NCI-H2171 (cell line): ENCODE measurements at regions not wholly inside any gene's neighbourhood (a gene's known extent, or its start where the extent isn't known, plus 50 kb on each side); places are given as distances from the start of the nearest gene placed in this dataset.

Experiments used
- DNase-seq: peaks from one replicate; lab custom pipeline; 2025; lab: John Stamatoyannopoulos, UW

DNA sequence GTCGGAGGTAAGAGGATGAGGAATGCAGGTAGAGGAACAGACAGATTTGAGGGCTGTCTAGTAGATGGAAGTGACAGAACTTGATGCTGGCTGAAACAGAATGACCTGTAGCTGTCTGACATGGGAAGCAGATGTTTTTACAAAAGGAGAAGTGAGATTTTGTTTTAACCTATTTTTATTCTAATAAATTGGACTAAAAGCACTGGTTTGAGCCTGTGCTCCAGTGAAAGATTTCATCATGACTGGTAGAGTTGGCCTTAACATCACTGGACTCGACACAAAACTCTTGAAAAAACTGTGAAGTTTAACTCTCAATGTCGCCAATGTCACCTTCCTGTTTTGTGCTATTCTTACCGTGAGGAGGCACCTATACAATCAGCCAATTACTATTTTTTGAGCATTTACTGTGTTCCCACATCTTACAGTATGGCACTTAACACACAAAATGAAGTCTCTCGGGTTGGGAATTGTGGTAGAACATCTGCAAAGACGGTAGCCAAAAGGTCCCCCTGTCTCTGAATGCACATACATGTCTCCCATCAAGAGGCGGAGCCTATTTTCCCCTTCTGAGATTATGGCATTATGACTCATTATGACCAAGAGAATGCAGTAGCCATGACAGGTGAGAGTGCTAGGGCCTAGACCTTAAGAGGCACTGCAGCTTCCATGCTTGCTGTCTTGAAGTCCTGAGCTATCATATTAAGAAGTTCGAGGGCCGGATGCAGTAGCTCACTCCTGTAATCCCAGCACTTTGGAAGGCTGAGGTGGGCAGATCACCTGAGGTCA is 93.2 kb downstream of the FOXF2 start:
- no peak for DNase-seq

DNA sequence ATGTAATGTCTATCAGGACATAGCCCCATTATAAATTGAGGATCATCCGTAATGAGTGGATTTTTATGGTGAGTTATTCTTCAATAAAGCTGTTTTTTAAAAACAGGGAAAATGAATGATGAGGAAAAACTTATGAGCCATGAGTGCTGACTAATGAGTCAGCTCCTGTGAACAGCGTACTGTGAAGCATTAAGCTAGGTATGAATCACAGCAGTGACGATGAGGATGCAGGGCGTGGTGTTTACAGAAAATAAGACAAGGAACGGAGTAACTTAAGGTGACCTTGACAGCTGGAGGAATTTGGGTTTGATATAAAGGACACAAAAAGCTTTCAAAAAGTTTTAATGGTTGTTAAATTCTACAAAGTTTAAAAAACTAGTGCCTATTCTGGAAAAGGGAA is 96.3 kb downstream of the FOXF2 start:
- no peak for DNase-seq

DNA sequence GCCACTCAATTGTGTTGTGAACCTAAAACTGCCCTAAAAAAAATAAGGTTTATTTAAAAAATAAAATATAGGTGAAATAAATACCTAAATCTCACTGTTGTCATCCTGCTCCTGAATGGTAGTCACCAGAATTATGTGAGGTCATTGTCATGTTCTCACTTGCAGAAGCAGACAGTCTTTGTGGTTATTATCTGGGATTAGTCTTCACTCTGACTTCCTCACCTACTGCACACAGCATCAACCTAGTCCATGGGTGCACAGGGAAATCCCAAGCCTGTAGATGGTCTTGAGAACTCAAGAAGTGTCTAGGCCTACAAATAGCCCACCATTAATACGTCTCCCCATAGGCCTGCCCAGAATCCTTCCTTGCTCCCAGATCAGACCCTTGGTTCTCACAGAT is 97.0 kb downstream of the FOXF2 start:
- no peak for DNase-seq

DNA sequence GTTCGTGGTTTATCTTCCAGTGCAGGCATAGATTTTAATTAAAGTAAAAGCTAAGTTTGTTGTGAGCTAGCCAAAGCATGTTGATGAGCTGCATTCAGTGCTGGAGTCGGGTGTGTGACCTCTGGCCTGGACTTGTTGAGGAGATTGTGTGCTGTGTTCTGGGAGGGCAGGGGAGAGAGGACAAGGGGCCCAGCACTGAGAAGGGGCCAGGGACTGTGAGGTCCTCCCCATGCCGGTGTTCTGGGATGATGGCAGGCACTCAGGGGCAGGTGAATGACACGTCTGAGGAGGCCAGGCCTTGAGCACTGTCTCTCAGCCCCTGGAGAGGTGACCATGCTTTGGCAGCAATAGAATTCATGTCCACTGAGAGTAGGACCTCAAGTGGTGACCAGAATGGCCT is 97.9 kb downstream of the FOXF2 start:
- DNase-seq, result no peak

DNA sequence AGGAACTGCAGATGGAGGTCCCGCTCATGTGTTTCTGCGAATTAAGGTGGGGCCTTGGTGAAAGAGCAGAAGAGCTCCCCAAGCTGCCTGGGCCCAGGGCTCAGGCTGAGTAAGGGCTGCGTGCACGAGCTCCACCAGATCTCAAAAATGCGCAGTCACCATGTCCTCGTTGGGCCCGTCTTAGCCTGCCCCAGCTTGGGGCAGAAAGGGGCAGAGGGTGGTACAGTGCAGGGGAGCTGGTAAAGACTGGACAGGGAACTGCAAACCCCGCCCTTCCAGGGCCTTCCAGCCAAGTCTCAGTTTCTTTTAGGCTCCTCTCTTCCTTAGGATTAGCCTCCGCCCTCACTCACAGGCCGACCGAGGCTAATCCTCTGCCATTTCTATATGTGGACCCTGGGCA is 101.6 kb downstream of the FOXF2 start:
- DNase-seq, result no peak

DNA sequence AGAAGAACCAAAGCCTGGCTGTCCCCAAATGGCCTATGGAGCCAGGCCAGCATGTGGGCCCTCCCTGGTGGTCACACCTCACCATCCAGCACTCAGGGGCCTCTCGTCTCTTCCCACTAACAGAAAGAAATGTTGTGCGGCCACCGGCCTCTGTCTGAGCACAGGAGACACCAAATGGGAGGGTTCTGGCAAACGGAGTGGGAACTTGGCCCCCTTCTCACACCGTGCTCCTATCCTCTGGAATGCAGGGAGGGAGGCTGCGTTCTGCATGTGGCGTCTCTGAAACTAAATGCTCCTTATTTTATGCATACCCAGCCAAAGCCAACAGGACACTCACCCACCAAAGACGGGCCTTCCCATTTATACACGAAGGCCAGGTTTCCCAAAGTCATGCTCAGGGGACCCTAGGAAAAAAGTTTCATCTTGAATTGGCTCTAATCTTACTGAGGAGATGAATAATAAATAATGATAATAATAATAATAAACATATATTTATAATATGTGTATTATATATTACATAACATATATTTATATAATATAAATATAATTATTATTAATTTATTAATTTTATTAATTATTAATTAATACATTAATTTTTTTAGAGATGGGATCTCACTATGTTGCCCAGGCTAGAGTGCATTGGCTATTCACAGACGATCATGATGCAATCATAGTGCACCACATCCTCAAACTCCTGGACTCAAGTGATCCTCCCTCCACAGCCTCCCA is 102.4 kb downstream of the FOXF2 start:
- DNase-seq, result no peak

DNA sequence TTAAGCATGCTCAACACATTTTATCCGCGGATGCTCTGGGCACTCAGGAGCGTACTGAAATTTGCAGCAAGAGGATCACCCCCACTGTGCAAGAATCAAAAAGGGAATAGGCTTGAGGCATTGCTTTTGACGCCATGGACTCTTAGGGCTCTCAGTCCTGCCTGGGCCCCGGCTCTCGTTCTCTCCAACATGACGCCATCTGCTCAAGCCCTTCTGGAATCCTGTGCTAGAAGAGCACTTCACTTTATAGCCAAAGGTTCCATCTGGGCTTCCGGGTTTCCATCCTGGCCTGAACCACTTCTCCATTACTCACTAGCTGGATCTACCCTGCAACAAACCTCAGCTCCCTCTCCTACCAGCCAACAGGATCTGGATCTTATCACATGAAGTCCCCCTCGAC is 105.3 kb downstream of the FOXF2 start:
- peak; percentile 9 for DNase-seq

DNA sequence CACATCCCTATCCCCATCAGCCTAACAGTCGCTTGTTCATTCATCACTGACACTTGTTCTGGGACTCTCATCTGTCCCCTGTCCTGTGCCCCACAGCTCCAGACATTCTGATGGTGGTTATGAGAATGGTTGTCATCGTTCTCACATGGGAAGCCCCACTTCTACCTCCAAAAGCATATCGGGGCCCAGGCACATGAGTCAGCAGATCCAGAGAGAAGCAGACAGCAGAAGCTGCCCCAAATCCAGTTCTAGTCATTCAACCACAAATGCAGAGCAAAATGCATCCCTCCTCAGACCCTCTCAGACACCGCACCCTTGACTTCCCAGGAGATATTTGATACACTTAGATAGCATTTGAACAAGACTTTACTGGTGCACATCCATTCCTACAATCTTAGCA is 106.0 kb downstream of the FOXF2 start:
- no peak for DNase-seq

DNA sequence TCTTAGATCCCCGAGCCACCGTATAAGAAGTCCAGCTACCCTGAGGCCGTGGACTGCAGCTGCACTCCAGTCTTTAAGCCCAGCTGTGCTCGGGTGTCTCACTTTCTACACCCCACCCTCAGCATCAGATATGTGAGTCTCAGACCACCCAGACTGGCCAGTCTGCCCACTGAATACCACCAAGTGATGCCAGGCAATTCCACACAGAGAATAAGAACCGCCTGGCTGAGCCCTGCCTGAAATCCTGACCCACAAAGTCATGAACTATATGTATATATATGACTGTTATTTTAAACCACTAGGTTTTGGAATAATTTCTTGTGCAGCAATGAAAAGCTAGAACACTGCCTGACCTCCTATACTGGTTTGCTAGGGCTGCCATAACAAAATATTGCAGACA is 106.7 kb downstream of the FOXF2 start:
- no peak for DNase-seq

DNA sequence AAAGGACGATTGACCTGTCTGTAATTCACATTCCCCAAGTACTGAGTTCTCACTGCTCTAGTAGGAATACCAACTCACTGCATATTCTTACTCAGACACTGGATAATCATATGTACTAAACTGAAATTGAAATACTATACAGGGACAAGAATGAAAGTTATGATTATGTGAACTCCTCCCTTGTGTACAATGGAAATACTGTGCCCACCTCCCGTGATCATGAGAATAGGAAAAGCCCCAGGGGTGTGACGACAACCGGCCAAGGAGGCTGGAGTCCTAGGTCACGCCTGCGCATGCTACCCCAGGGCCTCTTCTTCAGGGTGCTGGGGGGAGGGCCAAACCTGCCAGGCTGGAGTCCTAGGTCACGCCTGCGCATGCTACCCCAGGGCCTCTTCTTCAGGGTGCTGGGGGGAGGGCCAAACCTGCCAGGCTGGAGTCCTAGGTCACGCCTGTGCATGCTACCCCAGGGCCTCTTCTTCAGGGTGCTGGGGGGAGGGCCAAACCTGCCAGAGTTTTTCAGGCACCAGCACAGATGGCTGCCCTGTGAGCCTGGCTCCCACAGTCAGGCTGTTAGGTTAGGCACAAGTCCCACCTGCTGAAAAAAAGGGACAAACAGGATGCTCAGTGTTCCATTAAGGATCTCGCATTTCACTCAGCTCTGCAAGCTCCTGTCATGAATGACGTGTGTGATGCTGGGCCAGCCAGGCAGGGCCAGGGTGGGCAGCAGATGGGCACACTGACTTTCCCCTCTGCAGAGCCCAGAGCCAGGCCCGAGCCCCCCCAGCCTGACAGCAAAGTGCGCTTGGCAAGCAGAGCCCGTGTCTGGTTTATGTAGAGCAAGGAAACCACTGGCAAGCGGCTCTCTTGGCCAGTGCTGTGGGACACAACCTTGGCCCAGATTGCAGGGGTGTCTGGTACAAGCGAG is 107.7 kb downstream of the FOXF2 start:
- peak; percentile 92 for DNase-seq

DNA sequence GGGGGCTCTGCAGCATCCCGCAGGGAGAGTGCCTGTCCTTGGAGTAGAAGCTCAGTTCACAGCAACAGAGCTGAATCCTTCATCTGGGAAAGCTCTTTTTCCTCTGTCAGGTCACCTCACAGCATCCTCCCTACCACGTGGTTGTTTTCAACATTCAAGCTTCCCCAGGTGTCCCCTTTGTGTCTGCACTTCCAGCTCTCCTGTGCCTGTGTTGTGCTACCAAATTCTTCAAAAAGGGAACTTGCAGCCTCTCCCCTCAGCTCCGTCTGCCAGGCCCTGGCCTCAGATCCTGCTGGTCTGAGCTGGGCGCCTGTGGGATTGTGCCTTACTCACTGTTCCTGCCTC is 108.4 kb downstream of the FOXF2 start:
- peak; percentile 29 for DNase-seq

DNA sequence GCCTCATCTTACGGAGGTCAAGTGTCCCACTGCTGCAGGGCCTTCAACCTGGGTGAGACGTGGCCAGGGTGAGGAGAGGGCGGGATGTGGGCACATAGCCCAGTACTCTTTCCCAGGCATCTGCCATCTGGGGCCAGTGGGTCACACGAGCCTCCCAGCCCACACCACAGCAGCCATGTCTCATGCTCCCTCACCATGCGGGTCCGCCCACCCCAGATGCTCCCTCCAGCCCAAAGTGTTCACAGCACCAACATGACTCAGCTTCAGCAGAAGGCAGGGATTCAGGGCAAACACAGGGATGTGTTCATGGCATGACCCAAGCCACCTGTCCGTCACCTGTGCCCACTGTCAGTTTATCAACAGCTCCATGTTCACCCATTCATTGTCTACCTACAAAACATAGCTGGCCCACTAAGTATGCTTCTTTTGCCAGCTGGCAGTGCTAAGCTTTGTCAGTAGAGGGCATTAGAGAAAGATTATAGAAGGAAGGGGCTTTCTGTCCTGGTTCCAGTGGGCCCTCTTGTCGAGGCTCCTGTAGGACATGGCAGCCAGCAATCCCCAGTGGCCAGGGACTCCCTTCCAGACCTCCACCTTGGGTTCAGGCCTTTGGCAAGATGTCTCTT is 109.2 kb downstream of the FOXF2 start:
- DNase-seq, result peak; percentile 17

DNA sequence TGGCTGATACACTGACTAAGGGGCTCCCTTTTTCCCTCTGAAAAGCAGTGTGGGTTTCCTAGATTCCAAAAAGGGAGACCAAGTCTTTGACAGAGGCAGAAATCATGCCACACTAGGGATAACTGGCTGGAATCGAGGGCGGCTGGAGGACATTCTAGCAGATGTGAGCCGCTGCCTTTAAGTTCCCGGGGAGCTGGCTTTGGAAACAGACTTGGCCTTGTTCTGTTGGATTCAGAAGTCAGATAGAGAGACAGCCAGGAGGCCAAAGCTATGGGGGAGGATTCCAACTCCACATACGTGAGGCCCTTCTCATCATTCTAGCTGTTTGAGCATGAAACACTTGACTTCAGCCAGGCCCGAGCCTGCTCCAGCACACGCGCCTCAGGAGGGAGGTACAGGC is 109.9 kb upstream of the FOXC1 start:
- DNase-seq, result no peak

DNA sequence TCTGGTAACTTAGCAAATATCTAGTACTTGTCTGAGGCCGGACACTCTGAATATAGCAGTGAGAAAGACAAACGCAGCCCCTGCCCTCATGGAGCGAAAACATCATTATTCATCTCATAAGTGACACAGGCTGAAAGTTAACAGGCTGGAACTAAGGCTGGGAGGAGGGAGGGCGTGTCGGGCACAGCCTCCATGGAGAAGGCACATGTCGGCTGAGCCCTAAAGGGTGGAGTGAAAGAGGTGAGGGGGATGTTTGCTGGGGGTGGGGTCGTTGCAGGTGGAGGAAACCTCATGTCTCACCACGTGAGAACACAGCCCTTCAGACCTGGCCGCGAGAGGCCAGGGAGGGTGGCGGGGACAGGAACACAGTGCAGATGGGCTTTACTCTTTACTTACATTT is 108.8 kb upstream of the FOXC1 start:
- DNase-seq, result no peak

DNA sequence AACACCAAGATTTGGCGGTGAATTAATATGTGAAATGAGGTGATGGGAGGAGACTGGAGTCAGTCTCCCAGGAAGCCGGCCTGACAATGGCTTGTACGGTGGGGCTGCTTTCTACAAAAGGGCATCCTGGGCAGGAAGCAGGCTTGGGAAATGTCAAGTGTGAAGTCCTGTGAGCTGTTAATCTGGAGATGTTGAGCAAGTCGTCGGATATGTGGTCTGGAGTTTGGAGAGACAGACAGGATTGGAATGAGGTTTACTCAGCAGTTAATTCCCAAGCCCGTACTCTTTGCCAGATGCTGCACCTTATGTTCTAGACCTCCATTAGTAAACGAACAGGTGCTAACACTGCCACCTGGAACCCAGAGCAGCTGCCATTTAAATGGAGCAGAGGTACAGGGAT is 107.7 kb upstream of the FOXC1 start:
- DNase-seq, result peak; percentile 89

DNA sequence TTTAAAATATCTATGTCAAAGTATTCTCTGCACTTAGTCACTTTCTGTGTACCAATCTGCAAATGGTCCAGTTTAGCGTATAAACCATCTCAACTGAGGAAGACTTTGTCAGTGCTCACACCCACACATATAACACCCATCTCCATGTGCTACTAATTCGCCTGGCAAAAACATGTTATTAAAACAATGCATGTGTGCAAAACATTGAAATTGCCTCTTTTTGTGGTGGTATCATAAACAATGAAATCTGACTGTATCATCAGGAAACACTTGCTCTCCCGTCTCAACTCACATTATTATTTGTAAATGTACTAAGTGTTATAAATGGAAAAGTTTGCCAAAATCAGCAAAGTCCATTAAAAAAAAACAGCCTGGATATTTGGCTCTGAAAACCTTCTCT is 105.9 kb upstream of the FOXC1 start:
- DNase-seq, result no peak

DNA sequence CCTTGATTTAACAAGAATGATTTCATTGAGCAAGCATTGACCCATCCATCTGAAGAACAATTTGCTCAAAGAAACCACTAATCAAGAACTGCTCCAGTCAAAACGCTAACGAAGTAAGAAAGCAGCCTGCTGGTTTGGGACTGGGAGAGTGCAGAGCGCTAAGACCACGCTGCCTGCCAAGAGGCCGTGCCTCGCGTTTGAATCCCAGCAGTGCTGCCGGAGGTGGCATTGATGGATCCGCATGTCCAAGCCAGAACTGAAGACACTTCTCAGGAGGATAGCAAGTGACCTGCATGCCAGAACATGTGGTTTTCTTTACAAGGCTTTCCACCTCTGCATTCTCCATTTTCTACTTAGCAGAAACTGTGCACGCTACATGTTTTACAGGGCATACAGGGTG is 105.2 kb upstream of the FOXC1 start:
- DNase-seq, result no peak

DNA sequence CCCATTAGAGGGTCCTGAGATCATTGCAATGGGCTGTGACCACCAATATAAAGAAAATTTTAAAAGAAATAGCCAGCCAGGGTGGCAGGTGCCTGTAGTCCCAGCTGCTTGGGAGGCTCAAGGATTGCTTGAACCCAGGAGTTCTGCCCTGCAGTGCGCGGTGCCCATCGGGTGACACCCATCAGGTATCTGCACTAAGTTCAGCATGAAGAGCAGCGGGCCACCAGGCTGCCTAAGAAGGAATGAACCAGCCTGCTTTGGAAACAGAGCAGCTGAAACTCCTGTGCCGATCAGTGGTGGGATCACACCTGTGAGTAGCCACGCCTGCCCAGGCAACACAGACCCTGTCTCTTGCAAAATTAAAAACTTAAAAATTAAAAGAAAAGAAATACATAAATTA is 102.5 kb upstream of the FOXC1 start:
- DNase-seq, result no peak

DNA sequence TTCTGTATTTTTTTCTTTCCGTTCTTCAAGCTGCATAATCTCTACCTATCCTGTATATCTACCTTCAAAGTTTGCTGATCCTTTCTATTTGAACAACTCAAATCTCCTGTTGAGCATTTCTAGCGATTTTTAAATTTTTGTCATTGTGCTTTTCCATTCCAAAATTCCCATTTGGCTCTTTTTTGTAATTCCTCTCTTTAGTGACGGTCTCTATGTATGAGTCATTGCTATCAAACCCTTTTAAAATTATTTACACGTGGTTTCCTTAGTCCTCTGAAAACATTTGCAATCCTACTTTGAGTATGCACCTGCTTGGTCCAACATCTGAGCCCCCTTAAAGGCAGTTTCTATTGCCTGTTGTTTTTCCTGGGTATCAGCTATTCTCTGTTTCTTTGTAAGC is 100.5 kb upstream of the FOXC1 start:
- DNase-seq, result no peak

DNA sequence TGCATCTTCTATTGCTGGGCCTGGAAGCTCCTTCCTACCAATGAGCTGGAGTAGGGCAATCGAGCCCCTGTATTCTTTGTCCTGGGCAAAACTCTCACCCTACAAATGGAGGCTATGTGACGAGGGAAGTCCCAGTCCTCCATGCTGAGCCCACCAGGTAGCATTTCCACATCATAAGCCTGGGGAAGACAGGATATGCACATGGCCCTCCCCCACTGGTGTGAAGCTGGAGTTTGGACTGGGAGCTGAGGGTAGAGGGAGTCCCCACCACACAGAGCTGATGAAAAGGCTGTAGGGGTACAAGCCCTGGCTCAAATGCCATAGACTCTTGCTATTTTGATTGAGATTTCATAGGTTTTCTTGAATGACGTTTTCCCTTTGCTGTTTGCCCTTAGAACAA is 99.5 kb upstream of the FOXC1 start:
- DNase-seq, result no peak

DNA sequence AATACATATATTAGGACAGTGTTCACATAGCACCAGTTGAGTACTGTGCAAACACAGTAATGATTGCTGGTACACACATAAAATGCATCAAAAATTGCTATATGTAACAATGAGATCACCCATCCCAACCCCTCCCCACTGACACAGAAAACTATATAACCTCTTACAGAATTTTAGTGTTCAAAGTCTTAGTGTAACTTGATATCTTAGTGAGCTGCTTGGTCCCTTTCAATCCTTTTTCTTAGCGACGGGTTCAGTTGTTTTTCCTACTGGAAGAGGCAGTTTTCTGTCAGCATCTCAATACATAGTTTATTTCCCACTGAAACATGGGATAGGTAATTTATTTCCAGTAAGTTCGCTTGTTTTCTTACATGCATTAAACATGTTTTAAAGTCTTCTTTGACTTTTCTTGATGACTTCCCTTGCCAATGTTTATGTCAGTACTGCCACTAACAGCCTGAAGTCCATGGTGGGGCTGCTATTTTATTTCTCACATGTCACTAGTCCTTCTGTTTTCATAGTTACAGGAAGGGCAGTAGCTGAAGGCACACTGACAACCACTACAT is 96.4 kb upstream of the FOXC1 start:
- DNase-seq, result no peak

DNA sequence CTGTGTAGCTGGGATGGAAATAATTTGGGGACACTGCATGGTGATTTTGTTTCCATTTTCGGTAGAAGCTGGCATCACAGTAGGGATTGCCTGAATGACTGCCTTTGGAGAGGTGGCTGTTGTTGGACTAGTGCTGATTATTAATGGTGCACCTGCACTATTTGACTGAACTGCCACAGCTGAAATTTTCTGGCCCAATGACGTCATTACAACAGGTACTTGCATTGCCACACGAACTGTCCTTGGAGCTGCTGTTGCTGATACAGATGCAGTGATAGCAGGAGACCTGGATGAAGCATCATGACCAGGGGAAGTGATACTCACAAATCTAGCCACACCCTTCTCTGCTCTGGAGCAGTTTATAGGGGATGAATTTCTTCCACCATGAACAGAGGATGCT is 95.6 kb upstream of the FOXC1 start:
- DNase-seq, result no peak
